ENCODE measurements at regions not wholly inside any gene's neighbourhood (a gene's known extent, or its start where the extent isn't known, plus 50 kb on each side); places are given as distances from the start of the nearest gene placed in this dataset.

- ChIA-PET CTCF (no interaction called here), POLR2A (ENCODE audit: low non-redundant PET) (no interaction called here)
- BruUV-seq (replicated peaks) = no TSS peak
- Histone ChIP-seq H3K27me3 (replicated peaks; ENCODE audit: insufficient read depth, low read depth, low read length, poor library complexity) (no peaks in the 10 kb centered on the region), H3K9me3 (ENCODE audit: low read depth, low read length, poor library complexity, severe bottlenecking) (no peaks in the 10 kb centered on the region), H3K27ac (ENCODE audit: low read depth, low read length, poor library complexity, severe bottlenecking) (no peak overlapping the region), H3K36me3 (ENCODE audit: insufficient read depth, low read length, poor library complexity, severe bottlenecking) (no peaks in the 10 kb centered on the region), H3K4me3 (ENCODE audit: low read depth, low read length, poor library complexity, severe bottlenecking) (no peak overlapping the region), H3K4me1 (ENCODE audit: insufficient read depth, low read length, poor library complexity, severe bottlenecking) (no peaks in the 10 kb centered on the region)
- no peak for DNase-seq (ENCODE audit: low spot score)
- TF ChIP-seq CTCF (conservative IDR thresholded peaks at IDR 0.05; ENCODE audit: low read depth, low read length) (no peak), EZH2 (IDR thresholded peaks at IDR 0.05; ENCODE audit: borderline replicate concordance, low read depth, low read length, poor library complexity, severe bottlenecking) (no peak)
- intact Hi-C loops (cut with micrococcal nuclease; ENCODE audit: unreplicated experiment) = no loop called here
Observed at GRCh38 chr2:53473775-53474311, 293.8 kb upstream of the CHAC2 start.

GRCh38 chr2:53473236-53473635, 294.4 kb upstream of the CHAC2 start:
- no peak overlapping the region for H3K4me3 ChIP-seq (ENCODE audit: low read depth, low read length, poor library complexity, severe bottlenecking)
- H3K4me1 ChIP-seq (ENCODE audit: insufficient read depth, low read length, poor library complexity, severe bottlenecking) = no peaks in the 10 kb centered on the region
- no peaks in the 10 kb centered on the region for H3K27me3 ChIP-seq (replicated peaks; ENCODE audit: insufficient read depth, low read depth, low read length, poor library complexity)
- no peaks in the 10 kb centered on the region for H3K36me3 ChIP-seq (ENCODE audit: insufficient read depth, low read length, poor library complexity, severe bottlenecking)
- ChIA-PET CTCF (no interaction called here), POLR2A (ENCODE audit: low non-redundant PET) (no interaction called here)
- no peak for DNase-seq (ENCODE audit: low spot score)
- BruUV-seq (replicated peaks) = no TSS peak
- 0 out of 2 replicates have a peak, but pooled peaks have one; percentile 32 for TF ChIP-seq CTCF (conservative IDR thresholded peaks at IDR 0.05; ENCODE audit: low read depth, low read length)
- no peak for TF ChIP-seq EZH2 (IDR thresholded peaks at IDR 0.05; ENCODE audit: borderline replicate concordance, low read depth, low read length, poor library complexity, severe bottlenecking)
- H3K9me3 ChIP-seq (ENCODE audit: low read depth, low read length, poor library complexity, severe bottlenecking) = no peaks in the 10 kb centered on the region
- intact Hi-C loops (cut with micrococcal nuclease; ENCODE audit: unreplicated experiment) = no loop called here
- no peak overlapping the region for H3K27ac ChIP-seq (ENCODE audit: low read depth, low read length, poor library complexity, severe bottlenecking)

- H3K4me3 ChIP-seq (ENCODE audit: low read depth, low read length, poor library complexity, severe bottlenecking) = no peak overlapping the region
- TF ChIP-seq EZH2 (IDR thresholded peaks at IDR 0.05; ENCODE audit: borderline replicate concordance, low read depth, low read length, poor library complexity, severe bottlenecking) (no peak), CTCF (conservative IDR thresholded peaks at IDR 0.05; ENCODE audit: low read depth, low read length) (no peak)
- no peak overlapping the region for H3K27ac ChIP-seq (ENCODE audit: low read depth, low read length, poor library complexity, severe bottlenecking)
- H3K36me3 ChIP-seq (ENCODE audit: insufficient read depth, low read length, poor library complexity, severe bottlenecking) = no peaks in the 10 kb centered on the region
- no peak for DNase-seq (ENCODE audit: low spot score)
- no peaks in the 10 kb centered on the region for H3K4me1 ChIP-seq (ENCODE audit: insufficient read depth, low read length, poor library complexity, severe bottlenecking)
- no peaks in the 10 kb centered on the region for H3K9me3 ChIP-seq (ENCODE audit: low read depth, low read length, poor library complexity, severe bottlenecking)
- H3K27me3 ChIP-seq (replicated peaks; ENCODE audit: insufficient read depth, low read depth, low read length, poor library complexity) = no peaks in the 10 kb centered on the region
- ChIA-PET POLR2A (ENCODE audit: low non-redundant PET) (no interaction called here), CTCF (no interaction called here)
- no TSS peak for BruUV-seq (replicated peaks)
- intact Hi-C loops (cut with micrococcal nuclease; ENCODE audit: unreplicated experiment) = no loop called here
Observed at GRCh38 chr2:53467467-53468180, 300.0 kb upstream of the CHAC2 start.
